DOHH2 (cell line): ENCODE measurements at regions not wholly inside any gene's neighbourhood (a gene's known extent, or its start where the extent isn't known, plus 50 kb on each side); places are given as distances from the start of the nearest gene placed in this dataset.

Source experiments
- H3F3A ChIP-seq: fragments of 200-600 bp; sonication (generic), shearing (Covaris generic); 2 replicates; pipeline ENCODE4 v1.6.0; 2016; ENCODE audit warnings: antibody characterized with exemption, mild to moderate bottlenecking; ENCODE audit not compliant: control insufficient read depth, insufficient read depth
- H3K27ac ChIP-seq: fragments of 200-600 bp; sonication (generic); 2 replicates; pipeline ENCODE4 v1.5.1; 2014; ENCODE audit warnings: low read depth, mild to moderate bottlenecking, low read length, moderate library complexity
- H3K27me3 ChIP-seq: fragments of 200-600 bp; sonication (generic); 2 replicates; pipeline ENCODE4 v1.6.1; 2014; ENCODE audit warnings: mild to moderate bottlenecking, low read length, mixed read lengths; ENCODE audit not compliant: control insufficient read depth
- H3K36me3 ChIP-seq: fragments of 200-600 bp; sonication (generic); 2 replicates; pipeline ENCODE4 v1.6.1; 2014; ENCODE audit warnings: mild to moderate bottlenecking, low read length, moderate library complexity, mixed read lengths; ENCODE audit not compliant: control insufficient read depth
- H3K4me1 ChIP-seq: fragments of 200-600 bp; sonication (generic); 2 replicates; pipeline ENCODE4 v1.6.1; 2014; ENCODE audit warnings: mild to moderate bottlenecking, low read length, mixed read lengths; ENCODE audit not compliant: control insufficient read depth
- H3K4me2 ChIP-seq: fragments of 200-600 bp; sonication (generic); 2 replicates; pipeline ENCODE4 v1.6.0; 2014; ENCODE audit warnings: mild to moderate bottlenecking, low read length, moderate library complexity
- H3K4me3 ChIP-seq: fragments of 200-600 bp; sonication (generic); 2 replicates; pipeline ENCODE4 v1.5.1; 2014; ENCODE audit warnings: mild to moderate bottlenecking, low read length, mixed read lengths
- H3K79me2 ChIP-seq: fragments of 200-600 bp; sonication (generic); 2 replicates; pipeline ENCODE4 v1.6.1; 2014; ENCODE audit warnings: mild to moderate bottlenecking, low read length, mixed read lengths; ENCODE audit not compliant: control insufficient read depth
- H3K9me2 ChIP-seq: fragments of 200-600 bp; sonication (generic); replicated peaks from 2 replicates; pipeline ENCODE4 v1.6.1; 2014; ENCODE audit warnings: mild to moderate bottlenecking, low read length, mixed read lengths; ENCODE audit not compliant: control insufficient read depth
- H3K9me3 ChIP-seq: fragments of 200-600 bp; sonication (generic); 2 replicates; pipeline ENCODE4 v1.6.1; 2014; ENCODE audit warnings: antibody characterized with exemption, low read length, mixed read lengths; ENCODE audit not compliant: control insufficient read depth, insufficient read depth
- H4K20me1 ChIP-seq: fragments of 200-600 bp; sonication (generic); 2 replicates; pipeline ENCODE4 v1.6.0; 2014; ENCODE audit warnings: low read depth, mild to moderate bottlenecking, antibody characterized with exemption, low read length, moderate library complexity; ENCODE audit not compliant: control insufficient read depth, insufficient read depth
- EZH2phosphoT487 ChIP-seq: fragments of 200-600 bp; sonication (generic); IDR thresholded peaks from 2 replicates; pipeline ENCODE4 v1.6.1; 2017; ENCODE audit warnings: borderline replicate concordance, mild to moderate bottlenecking, antibody characterized with exemption, low read length, moderate library complexity, mixed read lengths
- TF ChIP-seq, protein P1 (sequence below): fragments of 200-600 bp; sonication (generic); IDR thresholded peaks from one replicate; pipeline ENCODE4 v1.5.1; 2014; ENCODE audit warnings: antibody characterized with exemption, mild to moderate bottlenecking, low read depth, low read length; ENCODE audit not compliant: poor library complexity, severe bottlenecking

- H3K4me2 ChIP-seq: no peak overlapping the region
- H3K79me2 ChIP-seq: no peaks in the 10 kb centered on the region
- no peaks in the 10 kb centered on the region for H3F3A ChIP-seq
- H3K4me1 ChIP-seq: no peaks in the 10 kb centered on the region
- no peaks in the 10 kb centered on the region for H3K36me3 ChIP-seq
- no peak overlapping the region for H3K4me3 ChIP-seq
- H4K20me1 ChIP-seq: no peaks in the 10 kb centered on the region
- peaks cover 8% of the 10 kb centered on the region for H3K27me3 ChIP-seq
- TF ChIP-seq, protein P1, sequence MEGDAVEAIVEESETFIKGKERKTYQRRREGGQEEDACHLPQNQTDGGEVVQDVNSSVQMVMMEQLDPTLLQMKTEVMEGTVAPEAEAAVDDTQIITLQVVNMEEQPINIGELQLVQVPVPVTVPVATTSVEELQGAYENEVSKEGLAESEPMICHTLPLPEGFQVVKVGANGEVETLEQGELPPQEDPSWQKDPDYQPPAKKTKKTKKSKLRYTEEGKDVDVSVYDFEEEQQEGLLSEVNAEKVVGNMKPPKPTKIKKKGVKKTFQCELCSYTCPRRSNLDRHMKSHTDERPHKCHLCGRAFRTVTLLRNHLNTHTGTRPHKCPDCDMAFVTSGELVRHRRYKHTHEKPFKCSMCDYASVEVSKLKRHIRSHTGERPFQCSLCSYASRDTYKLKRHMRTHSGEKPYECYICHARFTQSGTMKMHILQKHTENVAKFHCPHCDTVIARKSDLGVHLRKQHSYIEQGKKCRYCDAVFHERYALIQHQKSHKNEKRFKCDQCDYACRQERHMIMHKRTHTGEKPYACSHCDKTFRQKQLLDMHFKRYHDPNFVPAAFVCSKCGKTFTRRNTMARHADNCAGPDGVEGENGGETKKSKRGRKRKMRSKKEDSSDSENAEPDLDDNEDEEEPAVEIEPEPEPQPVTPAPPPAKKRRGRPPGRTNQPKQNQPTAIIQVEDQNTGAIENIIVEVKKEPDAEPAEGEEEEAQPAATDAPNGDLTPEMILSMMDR: no peak
- no peak for TF ChIP-seq EZH2phosphoT487
- H3K9me3 ChIP-seq: no peaks in the 10 kb centered on the region
- no peaks in the 10 kb centered on the region for H3K9me2 ChIP-seq
- no peak overlapping the region for H3K27ac ChIP-seq
These were observed 61.8 kb upstream of the GRHL3 start for GRCh38 chr1:24257373-24257772.

GRCh38 chr1:24256687-24257086 is 62.5 kb upstream of the GRHL3 start:
- H3K27me3 ChIP-seq: peaks cover 8% of the 10 kb centered on the region
- no peaks in the 10 kb centered on the region for H4K20me1 ChIP-seq
- H3K4me2 ChIP-seq: no peak overlapping the region
- no peak overlapping the region for H3K4me3 ChIP-seq
- H3K9me3 ChIP-seq: no peaks in the 10 kb centered on the region
- no peaks in the 10 kb centered on the region for H3K4me1 ChIP-seq
- H3K36me3 ChIP-seq: no peaks in the 10 kb centered on the region
- H3K27ac ChIP-seq: no peak overlapping the region
- TF ChIP-seq EZH2phosphoT487: no peak
- TF ChIP-seq, protein P1: no peak
- no peaks in the 10 kb centered on the region for H3K9me2 ChIP-seq
- H3F3A ChIP-seq: no peaks in the 10 kb centered on the region
- no peaks in the 10 kb centered on the region for H3K79me2 ChIP-seq

DNA sequence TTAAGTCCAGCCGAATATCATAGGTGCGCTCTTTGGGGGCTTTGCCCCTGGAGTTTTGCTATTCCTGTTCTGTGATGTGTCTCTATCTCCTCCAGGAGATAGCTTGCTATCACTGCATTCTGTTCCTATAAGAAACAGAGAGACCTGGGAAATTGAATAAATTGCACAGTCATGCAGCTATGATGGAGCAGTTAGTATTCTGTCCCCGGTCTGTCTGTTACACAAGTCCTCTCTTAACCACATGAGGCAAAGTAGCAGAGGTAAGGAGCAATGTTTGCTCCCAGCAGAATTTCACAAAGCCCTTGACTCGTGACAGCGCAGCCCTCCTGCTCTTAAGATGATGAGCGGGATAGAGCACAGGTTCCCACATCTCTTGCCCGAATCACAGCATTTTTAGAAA is 63.9 kb upstream of the GRHL3 start:
- TF ChIP-seq, protein P1: no peak
- no peak for TF ChIP-seq EZH2phosphoT487
- H3K4me2 ChIP-seq: no peak overlapping the region
- H3F3A ChIP-seq: no peaks in the 10 kb centered on the region
- no peaks in the 10 kb centered on the region for H4K20me1 ChIP-seq
- H3K4me3 ChIP-seq: no peak overlapping the region
- no peak overlapping the region for H3K27ac ChIP-seq
- H3K36me3 ChIP-seq: no peaks in the 10 kb centered on the region
- peaks cover 6% of the 10 kb centered on the region for H3K27me3 ChIP-seq
- no peaks in the 10 kb centered on the region for H3K4me1 ChIP-seq
- H3K9me3 ChIP-seq: no peaks in the 10 kb centered on the region
- no peaks in the 10 kb centered on the region for H3K9me2 ChIP-seq
- H3K79me2 ChIP-seq: no peaks in the 10 kb centered on the region

DNA sequence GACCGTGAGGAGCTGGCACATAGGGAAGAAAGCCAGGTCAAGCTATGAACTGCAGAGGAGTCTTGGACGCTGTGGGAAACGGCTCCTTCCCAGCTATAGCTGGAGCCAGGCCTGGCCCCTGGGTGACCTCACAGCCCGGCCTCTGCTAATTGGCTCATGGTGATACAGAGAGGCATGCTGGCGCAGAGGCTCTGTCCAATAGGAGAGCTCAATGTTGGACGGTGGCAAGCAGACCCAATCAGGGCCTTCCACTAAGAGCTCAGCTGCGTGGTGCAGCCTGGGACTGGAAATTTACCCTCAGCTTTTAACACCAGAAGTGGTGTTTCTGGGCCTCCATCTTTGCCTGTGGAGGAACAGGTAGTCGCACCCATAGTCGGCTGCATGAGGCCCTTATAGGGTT is 64.4 kb upstream of the GRHL3 start:
- peaks cover 6% of the 10 kb centered on the region for H3K27me3 ChIP-seq
- H3K4me3 ChIP-seq: no peak overlapping the region
- no peaks in the 10 kb centered on the region for H3K9me3 ChIP-seq
- H3K27ac ChIP-seq: no peak overlapping the region
- TF ChIP-seq EZH2phosphoT487: no peak
- TF ChIP-seq, protein P1: no peak
- no peak overlapping the region for H3K4me2 ChIP-seq
- no peaks in the 10 kb centered on the region for H3K79me2 ChIP-seq
- H4K20me1 ChIP-seq: no peaks in the 10 kb centered on the region
- no peaks in the 10 kb centered on the region for H3K4me1 ChIP-seq
- H3K9me2 ChIP-seq: no peaks in the 10 kb centered on the region
- H3K36me3 ChIP-seq: no peaks in the 10 kb centered on the region
- H3F3A ChIP-seq: no peaks in the 10 kb centered on the region
